Stimulated activated CD4-positive, alpha-beta T cell treated with anti-CD3 and anti-CD28 coated beads, Interleukin-15, amount 100 ng/mL, for 1 hour (primary cell): ENCODE measurements at regions not wholly inside any gene's neighbourhood (a gene's known extent, or its start where the extent isn't known, plus 50 kb on each side); places are given as distances from the start of the nearest gene placed in this dataset.

Source experiments
- DNase-seq, 2 donors: peaks; one replicate each; pipeline ENCODE4 v3.0.0-alpha.2; 2020; ENCODE audit warnings: low read depth in 1 of 2, low spot score in 1 of 2

GRCh38 chr16:85254051-85254450 is 141.8 kb upstream of the CIBAR2 start:
- DNase-seq = no peak

- DNase-seq = no peak
Measured at GRCh38 chr16:85254921-85255320, 142.6 kb upstream of the CIBAR2 start.

GRCh38 chr16:85255777-85256176 is 143.5 kb upstream of the CIBAR2 start:
- no peak for DNase-seq

- DNase-seq = no peak
Measured at GRCh38 chr16:85256190-85256739, 144.0 kb upstream of the CIBAR2 start.

GRCh38 chr16:85257483-85257882 is 145.2 kb upstream of the CIBAR2 start:
- no peak for DNase-seq

GRCh38 chr16:85258166-85258565 is 145.9 kb upstream of the CIBAR2 start:
- no peak for DNase-seq

- DNase-seq = no peak
Measured at GRCh38 chr16:85258629-85259028, 146.4 kb upstream of the CIBAR2 start.

GRCh38 chr16:85259115-85259831 is 147.0 kb upstream of the CIBAR2 start:
- DNase-seq = no peak

GRCh38 chr16:85259832-85260167 is 147.5 kb upstream of the CIBAR2 start:
- DNase-seq = no peak

GRCh38 chr16:85261204-85261603 is 148.9 kb upstream of the CIBAR2 start:
- no peak for DNase-seq

GRCh38 chr16:85261657-85262557 is 149.6 kb upstream of the CIBAR2 start:
- no peak for DNase-seq

- no peak for DNase-seq
Measured at GRCh38 chr16:85262558-85263238, 150.4 kb upstream of the CIBAR2 start.

- DNase-seq = no peak
Measured at GRCh38 chr16:85263239-85263585, 150.9 kb upstream of the CIBAR2 start.

- no peak for DNase-seq
Measured at GRCh38 chr16:85264752-85265151, 152.5 kb upstream of the CIBAR2 start.

GRCh38 chr16:85265161-85265784 is 153.0 kb upstream of the CIBAR2 start:
- no peak for DNase-seq

- DNase-seq = no peak
Measured at GRCh38 chr16:85265810-85266209, 153.5 kb upstream of the CIBAR2 start.

GRCh38 chr16:85266857-85267256 is 154.6 kb upstream of the CIBAR2 start:
- DNase-seq = no peak

- no peak for DNase-seq
Measured at GRCh38 chr16:85267414-85267945, 155.2 kb upstream of the CIBAR2 start.

GRCh38 chr16:85269165-85269564 is 156.9 kb upstream of the CIBAR2 start:
- DNase-seq = no peak

- DNase-seq = no peak
Measured at GRCh38 chr16:85270374-85270773, 158.1 kb upstream of the CIBAR2 start.

GRCh38 chr16:85271198-85271597 is 158.9 kb upstream of the CIBAR2 start:
- DNase-seq = no peak
